Parathyroid adenoma (tissue), 2 donors: ENCODE measurements at regions not wholly inside any gene's neighbourhood (a gene's known extent, or its start where the extent isn't known, plus 50 kb on each side); places are given as distances from the start of the nearest gene placed in this dataset.

Experiments used
- H2AFZ ChIP-seq: fragments of 300-600 bp; sonication (generic); one replicate; pipeline ENCODE4 v1.7.0; 2017; ENCODE audit warnings: antibody characterized with exemption, mild to moderate bottlenecking
- H3K27ac ChIP-seq: fragments of 300-600 bp; sonication (generic); one replicate; pipeline ENCODE4 v1.7.0; 2017
- H3K27me3 ChIP-seq: fragments of 300-600 bp; sonication (generic); one replicate; pipeline ENCODE4 v1.7.0; 2017; ENCODE audit warnings: low read length; ENCODE audit not compliant: control insufficient read depth, insufficient read depth
- H3K36me3 ChIP-seq: fragments of 300-600 bp; sonication (generic); one replicate; pipeline ENCODE4 v1.7.0; 2017; ENCODE audit warnings: low read length; ENCODE audit not compliant: control insufficient read depth, insufficient read depth
- H3K4me1 ChIP-seq: fragments of 300-600 bp; sonication (generic); one replicate; pipeline ENCODE4 v1.7.0; 2017; ENCODE audit warnings: control low read depth
- H3K4me2 ChIP-seq: fragments of 300-600 bp; sonication (generic); one replicate; pipeline ENCODE4 v1.7.0; 2017; ENCODE audit warnings: low read length
- H3K4me3 ChIP-seq: fragments of 300-600 bp; sonication (generic); one replicate; pipeline ENCODE4 v1.7.0; 2017; ENCODE audit warnings: low read depth, low read length
- H3K79me2 ChIP-seq: fragments of 300-600 bp; sonication (generic); one replicate; pipeline ENCODE4 v1.7.0; 2017; ENCODE audit warnings: control low read depth
- H3K9ac ChIP-seq: fragments of 300-600 bp; sonication (generic); one replicate; pipeline ENCODE4 v1.7.0; 2017; ENCODE audit warnings: mild to moderate bottlenecking
- H3K9me3 ChIP-seq: fragments of 300-600 bp; sonication (generic); one replicate; pipeline ENCODE4 v1.7.0; 2017; ENCODE audit warnings: low read length; ENCODE audit not compliant: control insufficient read depth
- CTCF ChIP-seq: fragments of 300-600 bp; sonication (generic); IDR thresholded peaks from one replicate; pipeline ENCODE4 v1.7.0; 2017; ENCODE audit warnings: antibody characterized with exemption, mild to moderate bottlenecking
- donor health status: primary hyperparathyroidism.

- Histone ChIP-seq H3K4me3 (no peak overlapping the region), H3K4me1 (no peaks in the 10 kb centered on the region), H3K79me2 (no peaks in the 10 kb centered on the region)
Measured at GRCh38 chr14:86885280-86885679, 1107.7 kb downstream of the GALC start.

GRCh38 chr14:86884498-86884897 lies 1108.5 kb downstream of the GALC start:
- no peak overlapping the region for H3K4me3 ChIP-seq
- no peak for TF ChIP-seq CTCF
- no peak overlapping the region for H3K9ac ChIP-seq

More at GRCh38 chr14:86885280-86885679, 1107.7 kb downstream of the GALC start:
- Histone ChIP-seq H3K27me3 (no peaks in the 10 kb centered on the region), H3K9ac (no peak overlapping the region), H3K27ac (no peak overlapping the region), H3K9me3 (no peaks in the 10 kb centered on the region), H2AFZ (no peak overlapping the region), H3K4me2 (no peak overlapping the region), H3K36me3 (no peaks in the 10 kb centered on the region)
- no peak for TF ChIP-seq CTCF

GRCh38 chr14:86882818-86883217 lies 1110.2 kb downstream of the GALC start:
- Histone ChIP-seq H3K4me3 (no peak overlapping the region), H2AFZ (no peak overlapping the region), H3K4me2 (no peak overlapping the region), H3K79me2 (no peaks in the 10 kb centered on the region), H3K36me3 (no peaks in the 10 kb centered on the region), H3K4me1 (no peaks in the 10 kb centered on the region), H3K27ac (no peak overlapping the region), H3K9me3 (no peaks in the 10 kb centered on the region), H3K27me3 (no peaks in the 10 kb centered on the region), H3K9ac (no peak overlapping the region)
- no peak for TF ChIP-seq CTCF

More at GRCh38 chr14:86884498-86884897, 1108.5 kb downstream of the GALC start:
- Histone ChIP-seq H3K79me2 (no peaks in the 10 kb centered on the region), H3K27ac (no peak overlapping the region), H3K36me3 (no peaks in the 10 kb centered on the region), H3K27me3 (no peaks in the 10 kb centered on the region), H3K9me3 (no peaks in the 10 kb centered on the region), H2AFZ (no peak overlapping the region), H3K4me2 (no peak overlapping the region), H3K4me1 (no peaks in the 10 kb centered on the region)

GRCh38 chr14:86865934-86866333 lies 1127.0 kb downstream of the GALC start:
- Histone ChIP-seq H3K4me3 (no peak overlapping the region), H3K4me1 (no peaks in the 10 kb centered on the region), H3K4me2 (no peak overlapping the region), H2AFZ (no peak overlapping the region), H3K9me3 (no peaks in the 10 kb centered on the region), H3K36me3 (no peaks in the 10 kb centered on the region), H3K27ac (no peak overlapping the region), H3K9ac (no peak overlapping the region), H3K27me3 (no peaks in the 10 kb centered on the region), H3K79me2 (no peaks in the 10 kb centered on the region)
- TF ChIP-seq CTCF: no peak

- Histone ChIP-seq H3K4me3 (no peak overlapping the region), H3K9me3 (no peaks in the 10 kb centered on the region), H3K27me3 (no peaks in the 10 kb centered on the region), H3K36me3 (no peaks in the 10 kb centered on the region), H2AFZ (no peak overlapping the region), H3K27ac (no peak overlapping the region), H3K79me2 (no peaks in the 10 kb centered on the region), H3K4me1 (no peaks in the 10 kb centered on the region), H3K4me2 (no peak overlapping the region), H3K9ac (no peak overlapping the region)
- TF ChIP-seq CTCF: no peak
Measured at GRCh38 chr14:86858591-86858990, 1134.4 kb downstream of the GALC start.
